Osteoblast (primary cell): ENCODE measurements at regions not wholly inside any gene's neighbourhood (a gene's known extent, or its start where the extent isn't known, plus 50 kb on each side); places are given as distances from the start of the nearest gene placed in this dataset.

Experiments used
- DNase-seq: peaks from one replicate; pipeline ENCODE4 v3.0.0; 2011; ENCODE audit warnings: low spot score, mixed read lengths; ENCODE audit not compliant: insufficient read length; ENCODE audit errors: missing footprints
- H2AFZ ChIP-seq: 2 replicates; pipeline ENCODE4 v1.6.0; 2011; ENCODE audit warnings: mild to moderate bottlenecking, low read length
- H3K27ac ChIP-seq: 2 replicates; pipeline ENCODE4 v1.5.1; 2011; ENCODE audit warnings: mild to moderate bottlenecking, low read depth, low read length, moderate library complexity
- H3K27me3 ChIP-seq: 2 replicates; pipeline ENCODE4 v1.6.0; 2012; ENCODE audit warnings: mild to moderate bottlenecking, control low read depth, inconsistent platforms, low read length, moderate library complexity; ENCODE audit not compliant: insufficient read depth
- H3K36me3 ChIP-seq: 2 replicates; pipeline ENCODE4 v1.5.1; 2011; ENCODE audit warnings: mild to moderate bottlenecking, low read length, control low read depth, moderate library complexity; ENCODE audit not compliant: insufficient read depth
- H3K4me1 ChIP-seq: 2 replicates; pipeline ENCODE4 v1.5.1; 2011; ENCODE audit warnings: mild to moderate bottlenecking, low read length, control low read depth, moderate library complexity; ENCODE audit not compliant: insufficient read depth
- H3K4me2 ChIP-seq: 2 replicates; pipeline ENCODE4 v1.6.0; 2011; ENCODE audit warnings: mild to moderate bottlenecking, low read length; ENCODE audit not compliant: insufficient read depth
- H3K4me3 ChIP-seq: fragments of 200-600 bp; sonication (generic); 3 replicates; pipeline ENCODE4 v1.5.1; 2012; ENCODE audit warnings: mild to moderate bottlenecking, low read length, inconsistent platforms; ENCODE audit not compliant: insufficient read depth
- H3K79me2 ChIP-seq: 2 replicates; pipeline ENCODE4 v1.6.0; 2012; ENCODE audit warnings: mild to moderate bottlenecking, low read length, control low read depth, inconsistent platforms; ENCODE audit not compliant: insufficient read depth
- H3K9me3 ChIP-seq: 2 replicates; pipeline ENCODE4 v1.5.1; 2011; ENCODE audit warnings: low read depth, low read length, control low read depth
- H4K20me1 ChIP-seq: 2 replicates; pipeline ENCODE4 v1.6.0; 2012; ENCODE audit warnings: mild to moderate bottlenecking, low read length, control low read depth; ENCODE audit not compliant: insufficient read depth
- CTCF ChIP-seq: IDR thresholded peaks from 2 replicates; pipeline ENCODE4 v1.5.1; 2011; ENCODE audit warnings: mild to moderate bottlenecking, low read depth, low read length, moderate library complexity; ENCODE audit errors: extremely low read depth

GRCh38 chr10:71046747-71047146, 158.4 kb upstream of the PCBD1 start:
- no peak for TF ChIP-seq CTCF
- Histone ChIP-seq H3K4me1 (no peaks in the 10 kb centered on the region), H3K9me3 (no peaks in the 10 kb centered on the region), H3K4me3 (no peak overlapping the region), H3K36me3 (no peaks in the 10 kb centered on the region), H3K27ac (no peak overlapping the region), H3K4me2 (no peak overlapping the region), H3K27me3 (peaks cover 29% of the 10 kb centered on the region), H3K79me2 (no peaks in the 10 kb centered on the region), H4K20me1 (no peaks in the 10 kb centered on the region), H2AFZ (no peak overlapping the region)
- DNase-seq = no peak

- no peak overlapping the region for H3K27ac ChIP-seq
These were observed 160.7 kb upstream of the PCBD1 start for GRCh38 chr10:71048971-71049615.

GRCh38 chr10:71049994-71050393, 161.6 kb upstream of the PCBD1 start:
- Histone ChIP-seq H4K20me1 (no peaks in the 10 kb centered on the region), H2AFZ (no peak overlapping the region), H3K36me3 (no peaks in the 10 kb centered on the region), H3K27ac (no peak overlapping the region), H3K4me2 (no peak overlapping the region), H3K4me1 (no peaks in the 10 kb centered on the region), H3K27me3 (peaks cover 18% of the 10 kb centered on the region), H3K79me2 (no peaks in the 10 kb centered on the region), H3K9me3 (no peaks in the 10 kb centered on the region), H3K4me3 (no peak overlapping the region)
- DNase-seq = no peak
- TF ChIP-seq CTCF = no peak

More at GRCh38 chr10:71048971-71049615, 160.7 kb upstream of the PCBD1 start:
- Histone ChIP-seq H3K4me3 (no peak overlapping the region), H3K4me1 (no peaks in the 10 kb centered on the region), H3K36me3 (no peaks in the 10 kb centered on the region), H3K4me2 (no peak overlapping the region), H2AFZ (no peak overlapping the region), H3K9me3 (no peaks in the 10 kb centered on the region), H4K20me1 (no peaks in the 10 kb centered on the region), H3K27me3 (peaks cover 23% of the 10 kb centered on the region), H3K79me2 (no peaks in the 10 kb centered on the region)
- no peak for TF ChIP-seq CTCF
- DNase-seq = no peak

GRCh38 chr10:71052076-71052660, 160.2 kb upstream of the UNC5B start:
- no peaks in the 10 kb centered on the region for H3K9me3 ChIP-seq
- peak; percentile 18 for DNase-seq
- no peak overlapping the region for H3K4me3 ChIP-seq
- no peak overlapping the region for H3K27ac ChIP-seq
- no peaks in the 10 kb centered on the region for H3K36me3 ChIP-seq
- TF ChIP-seq CTCF = no peak
- H4K20me1 ChIP-seq = no peaks in the 10 kb centered on the region
- H3K4me1 ChIP-seq = no peaks in the 10 kb centered on the region
- H3K4me2 ChIP-seq = no peak overlapping the region
- H3K79me2 ChIP-seq = no peaks in the 10 kb centered on the region
- H3K27me3 ChIP-seq = peaks cover 7% of the 10 kb centered on the region
- no peak overlapping the region for H2AFZ ChIP-seq
